IMR-90 (cell line): ENCODE measurements at regions not wholly inside any gene's neighbourhood (a gene's known extent, or its start where the extent isn't known, plus 50 kb on each side); places are given as distances from the start of the nearest gene placed in this dataset.

Experiments used
- ATAC-seq: fragments of 200-7000 bp; cut with Tn5 transposase; 2 replicates; pipeline ENCODE4 v1.9.1; 2020; ENCODE audit warnings: low read depth, mild to moderate bottlenecking, moderate library complexity
- BruUV-seq: library from RNA; stranded (reverse); fragments of 400-500 nt; replicated peaks from 2 replicates; lab custom pipeline; 2021; lab: Mats Ljungman, UMichigan
- CTCF ChIA-PET: fragments of 300-600 bp; formaldehyde crosslinking; extraction: SDS; loops from one replicate; lab custom pipeline; 2021; ENCODE audit warnings: antibody characterized with exemption; lab: Yijun Ruan, JAX
- POLR2A ChIA-PET: fragments of 300-600 bp; sonication (Branson Sonifier 250); formaldehyde crosslinking; loops from one replicate; lab custom pipeline; 2022; ENCODE audit warnings: antibody characterized with exemption; ENCODE audit not compliant: unreplicated experiment; lab: Charles Lee
- DNase-seq: peaks from one replicate; pipeline ENCODE4 v3.0.0; 2013
- H2AFZ ChIP-seq: replicated peaks from 2 replicates; pipeline ENCODE3; 2013; ENCODE audit warnings: low read length, mild to moderate bottlenecking; ENCODE audit not compliant: poor library complexity
- H2AK5ac ChIP-seq: 2 replicates; pipeline ENCODE4 v1.6.1; 2013; ENCODE audit warnings: low read depth, low read length, inconsistent platforms
- H2AK9ac ChIP-seq: replicated peaks from 2 replicates; pipeline ENCODE3; 2013; ENCODE audit warnings: mild to moderate bottlenecking, low read depth, low read length, moderate library complexity; ENCODE audit not compliant: poor library complexity
- H2BK120ac ChIP-seq: 2 replicates; pipeline ENCODE4 v1.6.1; 2013; ENCODE audit warnings: low read depth, low read length, inconsistent platforms
- H2BK15ac ChIP-seq: 3 replicates; pipeline ENCODE4 v1.6.1; 2013; ENCODE audit warnings: low read depth, low read length, inconsistent platforms
- H2BK20ac ChIP-seq: 2 replicates; pipeline ENCODE4 v1.6.1; 2013; ENCODE audit warnings: low read depth, mild to moderate bottlenecking, inconsistent platforms, low read length, moderate library complexity
- H2BK5ac ChIP-seq: 2 replicates; pipeline ENCODE4 v1.6.1; 2013; ENCODE audit warnings: mild to moderate bottlenecking, low read depth, low read length, inconsistent platforms; ENCODE audit not compliant: poor library complexity, severe bottlenecking
- H3K14ac ChIP-seq: replicated peaks from 2 replicates; pipeline ENCODE4 v1.6.1; 2013; ENCODE audit warnings: low read depth, low read length, inconsistent platforms
- H3K18ac ChIP-seq: 2 replicates; pipeline ENCODE4 v1.6.1; 2013; ENCODE audit warnings: low read depth, low read length, control low read depth
- H3K23ac ChIP-seq: 2 replicates; pipeline ENCODE4 v1.6.1; 2013; ENCODE audit warnings: low read depth, low read length, inconsistent platforms
- H3K27ac ChIP-seq: 2 replicates; pipeline ENCODE4 v1.5.1; 2013; ENCODE audit warnings: mild to moderate bottlenecking, control low read depth, low read length; ENCODE audit not compliant: insufficient read depth
- H3K27me3 ChIP-seq: 2 replicates; pipeline ENCODE4 v1.6.1; 2013; ENCODE audit warnings: low read length; ENCODE audit not compliant: control insufficient read depth, insufficient read depth
- H3K36me3 ChIP-seq: 2 replicates; pipeline ENCODE4 v1.6.1; 2013; ENCODE audit warnings: low read length, mixed read lengths; ENCODE audit not compliant: control insufficient read depth, insufficient read depth
- H3K4ac ChIP-seq: 2 replicates; pipeline ENCODE4 v1.6.1; 2013; ENCODE audit warnings: low read depth, low read length, inconsistent platforms
- H3K4me1 ChIP-seq: 2 replicates; pipeline ENCODE4 v1.6.1; 2013; ENCODE audit warnings: low read length, mixed read lengths; ENCODE audit not compliant: control insufficient read depth, insufficient read depth
- H3K4me2 ChIP-seq: 2 replicates; pipeline ENCODE4 v1.6.1; 2013; ENCODE audit warnings: low read depth, mild to moderate bottlenecking, control low read depth, low read length, moderate library complexity
- H3K4me3 ChIP-seq: 2 replicates; pipeline ENCODE4 v1.5.1; 2013; ENCODE audit warnings: low read depth, mild to moderate bottlenecking, control low read depth, low read length, moderate library complexity; ENCODE audit not compliant: insufficient read depth
- H3K56ac ChIP-seq: 2 replicates; pipeline ENCODE4 v1.6.1; 2013; ENCODE audit warnings: low read length, inconsistent platforms; ENCODE audit not compliant: insufficient read depth; ENCODE audit errors: extremely low read depth
- H3K79me1 ChIP-seq, 2 experiments: 2 replicates each; pipeline ENCODE4 v1.6.1; 2013; ENCODE audit warnings: low read length in 2 of 2, inconsistent platforms in 1 of 2, low read depth in 1 of 2
- H3K9ac ChIP-seq: 2 replicates; pipeline ENCODE4 v1.6.1; 2013; ENCODE audit warnings: low read depth, low read length, control low read depth
- H3K9me1 ChIP-seq: 2 replicates; pipeline ENCODE4 v1.6.1; 2013; ENCODE audit warnings: low read length, inconsistent platforms; ENCODE audit not compliant: insufficient read depth
- H3K9me3 ChIP-seq: 2 replicates; pipeline ENCODE4 v1.6.1; 2013; ENCODE audit warnings: low read length; ENCODE audit not compliant: control insufficient read depth, insufficient read depth
- H4K20me1 ChIP-seq: 2 replicates; pipeline ENCODE4 v1.6.1; 2013; ENCODE audit warnings: low read length, inconsistent platforms; ENCODE audit not compliant: insufficient read depth
- H4K5ac ChIP-seq: 2 replicates; pipeline ENCODE4 v1.6.1; 2013; ENCODE audit warnings: mild to moderate bottlenecking, low read depth, low read length, control low read depth
- H4K8ac ChIP-seq, 2 experiments: 2 replicates each; pipeline ENCODE4 v1.6.1; 2013; ENCODE audit warnings: low read depth in 2 of 2, low read length in 2 of 2, control low read depth in 1 of 2, inconsistent platforms in 1 of 2
- H4K91ac ChIP-seq: 2 replicates; pipeline ENCODE4 v1.6.1; 2013; ENCODE audit warnings: low read depth, low read length, inconsistent platforms; ENCODE audit not compliant: insufficient read depth
- CHD1 ChIP-seq: IDR thresholded peaks from 2 replicates; pipeline ENCODE4 v1.6.1; 2012; ENCODE audit warnings: low read depth, low read length, improper control_type of control experiment
- CTCF ChIP-seq: conservative IDR thresholded peaks from 2 replicates; pipeline ENCODE4 v1.5.1; 2012; ENCODE audit warnings: mild to moderate bottlenecking, low read depth, low read length, improper control_type of control experiment
- ELK1 ChIP-seq: fragments of 150-350 bp; IDR thresholded peaks from 2 replicates; pipeline ENCODE4 v1.6.1; 2016; ENCODE audit warnings: low read depth, mild to moderate bottlenecking, low read length, moderate library complexity, borderline replicate concordance
- MAFK ChIP-seq: IDR thresholded peaks from 2 replicates; pipeline ENCODE4 v1.6.1; 2012; ENCODE audit warnings: low read depth, low read length, improper control_type of control experiment
- MAZ ChIP-seq: IDR thresholded peaks from 2 replicates; pipeline ENCODE4 v1.6.1; 2012; ENCODE audit warnings: low read depth, mild to moderate bottlenecking, low read length, improper control_type of control experiment, moderate library complexity, borderline replicate concordance
- NFE2L2 ChIP-seq: fragments of 150-350 bp; IDR thresholded peaks from 2 replicates; pipeline ENCODE4 v1.6.1; 2016; ENCODE audit warnings: low read depth, mild to moderate bottlenecking, low read length
- POLR2A ChIP-seq: IDR thresholded peaks from 2 replicates; pipeline ENCODE4 v1.6.1; 2012; ENCODE audit warnings: mild to moderate bottlenecking, low read depth, low read length
- RAD21 ChIP-seq: IDR thresholded peaks from 2 replicates; pipeline ENCODE4 v1.6.1; 2012; ENCODE audit warnings: low read length, improper control_type of control experiment
- RFX5 ChIP-seq: IDR thresholded peaks from 2 replicates; pipeline ENCODE4 v1.8.0; 2012; ENCODE audit warnings: low read depth, mild to moderate bottlenecking, low read length, moderate library complexity
- WGBS, 2 experiments: methylation state at CpG; one replicate each; pipeline versions ENCODE4 v1.1.5 to v1.1.7; 2013; ENCODE audit warnings: missing lambda C conversion rate in 2 of 2; ENCODE audit not compliant: insufficient read length in 1 of 2; ENCODE audit errors: extremely low coverage in 2 of 2; 5-methylcytosine and 5-hydroxymethylcytosine counted together
- dilution Hi-C: fragments of 300-500 bp; cut with HindIII; formaldehyde crosslinking; loops from one replicate; pipeline ENCODE4 v1.14.3; 2018; ENCODE audit warnings: low sequenced_read_pairs; ENCODE audit not compliant: unreplicated experiment
- in situ Hi-C: fragments of 300-500 bp; cut with MboI; formaldehyde crosslinking; loops from 3 replicates; pipeline ENCODE4 v1.14.3; 2019; ENCODE audit warnings: low sequenced_read_pairs, inconsistent platforms, mixed read lengths
- intact Hi-C: fragments of 100-400 bp; cut with micrococcal nuclease; formaldehyde crosslinking; loops from 2 replicates; pipeline ENCODE4 v1.10.0; 2022

- no peak for ATAC-seq
These were observed 399.7 kb downstream of the COL12A1 start for GRCh38 chr6:74805916-74806696.

More at GRCh38 chr6:74805916-74806696, 399.7 kb downstream of the COL12A1 start:
- H3K14ac ChIP-seq: 0 out of 2 replicates have a peak overlapping the region, but pooled peaks have one; percentile 51
- ChIA-PET POLR2A (no interaction called here), CTCF (no interaction called here)
- H2AFZ ChIP-seq: no peak overlapping the region
- H4K5ac ChIP-seq: no peak overlapping the region
- H3K18ac ChIP-seq: no peak overlapping the region
- H3K56ac ChIP-seq: no peak overlapping the region
- dilution Hi-C loops: no loop called here
- H3K9me1 ChIP-seq: no peaks in the 10 kb centered on the region
- no peaks in the 10 kb centered on the region for H3K27me3 ChIP-seq
- no peak overlapping the region for H3K9ac ChIP-seq
- H3K4ac ChIP-seq: no peak overlapping the region
- peaks cover 1% of the 10 kb centered on the region for H3K9me3 ChIP-seq
- no peak overlapping the region for H3K23ac ChIP-seq
- no CpG with 5 or more reads among the region's 5 CpGs for WGBS, 2 experiments
- BruUV-seq: no TSS peak
- no peaks in the 10 kb centered on the region for H3K79me1 ChIP-seq
- TF ChIP-seq RAD21: no peak
- no peak for TF ChIP-seq NFE2L2
- no peak for TF ChIP-seq CTCF
- no peak for TF ChIP-seq POLR2A
- no peak for TF ChIP-seq MAFK
- no peak for TF ChIP-seq CHD1
- no peak for TF ChIP-seq ELK1
- no peak for TF ChIP-seq RFX5
- no peak for TF ChIP-seq MAZ
- H3K27ac ChIP-seq: no peak overlapping the region
- no peak overlapping the region for H2BK15ac ChIP-seq
- H2BK120ac ChIP-seq: no peak overlapping the region
- no peak overlapping the region for H2BK20ac ChIP-seq
- H3K4me1 ChIP-seq: no peaks in the 10 kb centered on the region
- DNase-seq: no peak
- no peak overlapping the region for H2AK5ac ChIP-seq
- H2BK5ac ChIP-seq: no peak overlapping the region
- H3K4me2 ChIP-seq: no peak overlapping the region
- H3K36me3 ChIP-seq: no peaks in the 10 kb centered on the region
- intact Hi-C loops: no loop called here
- no peak overlapping the region for H4K8ac ChIP-seq
- H4K20me1 ChIP-seq: no peaks in the 10 kb centered on the region
- in situ Hi-C loops: no loop called here
- no peak overlapping the region for H3K4me3 ChIP-seq
- no peak overlapping the region for H4K91ac ChIP-seq
- H2AK9ac ChIP-seq: no peak overlapping the region
